ENCODE measurements at regions not wholly inside any gene's neighbourhood (a gene's known extent, or its start where the extent isn't known, plus 50 kb on each side); places are given as distances from the start of the nearest gene placed in this dataset.
A peak's percentile ranks its signal among the peaks of the same experiment; 100 is the strongest.

DNA sequence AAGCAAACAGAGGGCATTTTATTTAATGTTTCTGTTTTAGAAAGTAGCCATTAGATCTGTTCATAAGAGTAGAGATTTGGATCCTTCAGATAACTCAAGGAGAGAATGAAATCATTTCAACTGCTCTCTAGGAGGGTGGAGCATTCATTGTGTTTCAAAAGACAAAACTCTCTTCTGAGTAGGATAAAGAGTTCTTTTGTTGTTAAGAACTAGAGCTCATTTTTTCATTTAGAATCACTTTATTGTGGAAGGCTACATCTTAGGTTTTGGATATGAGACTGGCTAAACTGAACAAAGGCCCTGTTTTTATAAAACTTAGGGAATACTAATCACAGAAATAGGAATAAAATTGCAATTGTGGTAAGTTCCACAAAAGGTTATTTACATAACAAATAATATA is 193.9 kb upstream of the PCDH10 start:
- H3K9me3 Mint-ChIP-seq = peaks cover 19% of the 10 kb centered on the region in 2 experiments
- no peaks in the 10 kb centered on the region; the same call in 1 of the 2 replicates for H3K27me3 Mint-ChIP-seq (ENCODE audit: low read depth)
- Histone ChIP-seq H4K5ac (ENCODE audit: insufficient read length, low read depth, low read length) (no peak overlapping the region), H3K27ac (ENCODE audit: insufficient read length, low read depth, low read length) (no peak overlapping the region), H2BK5ac (ENCODE audit: insufficient read length, low read length) (no peak overlapping the region), H3K4me1 (ENCODE audit: insufficient read depth, low read length) (no peaks in the 10 kb centered on the region), H3K23ac (ENCODE audit: insufficient read length, low read depth, low read length) (no peak overlapping the region), H3K9me3 (ENCODE audit: control insufficient read depth, low read depth, low read length) (no peaks in the 10 kb centered on the region), H2AFZ (ENCODE audit: low read length) (no peak overlapping the region), H3K9ac (ENCODE audit: extremely low read depth, insufficient read length, low read length) (no peak overlapping the region), H2BK12ac (ENCODE audit: insufficient read length, low read depth, low read length) (no peak overlapping the region), H3K14ac (ENCODE audit: insufficient read depth, low read length) (no peak overlapping the region), H2AK5ac (ENCODE audit: insufficient read length, low read length) (no peak overlapping the region), H4K91ac (ENCODE audit: insufficient read length, low read depth, low read length) (no peak overlapping the region), H2BK15ac (ENCODE audit: low read depth, low read length) (no peak overlapping the region), H3K79me1 (ENCODE audit: insufficient read depth, low read depth, low read length, poor library complexity, severe bottlenecking) (no peaks in the 10 kb centered on the region), H3T11ph (ENCODE audit: low read length) (no peak overlapping the region), H3K27me3 (ENCODE audit: insufficient read depth, low read length) (no peaks in the 10 kb centered on the region), H3K56ac (ENCODE audit: insufficient read length, low read depth, low read length) (no peak overlapping the region), H3K18ac (ENCODE audit: insufficient read length, low read depth, low read length) (no peak overlapping the region), H3K79me2 (ENCODE audit: insufficient read depth, low read length) (no peaks in the 10 kb centered on the region), H3K4ac (ENCODE audit: low read depth, low read length) (no peak overlapping the region), H3K4me2 (ENCODE audit: insufficient read depth, insufficient read length, low read length) (no peak overlapping the region), H4K8ac (replicated peaks; ENCODE audit: insufficient read length, low read depth, low read length) (no peak overlapping the region), H4K20me1 (ENCODE audit: control insufficient read depth, insufficient read depth, insufficient read length) (no peaks in the 10 kb centered on the region), H2BK20ac (ENCODE audit: low read depth, low read length, poor library complexity, severe bottlenecking) (no peak overlapping the region), H3K23me2 (ENCODE audit: insufficient read length, low read depth, low read length, poor library complexity, severe bottlenecking) (no peaks in the 10 kb centered on the region), H2BK120ac (ENCODE audit: low read depth, low read length, poor library complexity, severe bottlenecking) (no peak overlapping the region)
- no peak for TF ChIP-seq CTCF (conservative IDR thresholded peaks at IDR 0.05)
- DNase-seq = no peak
- peak overlapping the region in 1 of 3 experiments; percentile 19; a peak in 1 of 7 replicates for H3K27ac Mint-ChIP-seq
- H3K4me3 Mint-ChIP-seq = no peak overlapping the region
- H3K36me3 Mint-ChIP-seq (ENCODE audit: insufficient read depth in 1 of 3, low read depth in 3 of 3) = peaks cover 12 to 22% (median 12%) of the 10 kb centered on the region in 3 experiments
- H3K4me1 Mint-ChIP-seq = peaks cover 20 to 26% of the 10 kb centered on the region in 2 experiments
